ENCODE measurements at regions not wholly inside any gene's neighbourhood (a gene's known extent, or its start where the extent isn't known, plus 50 kb on each side); places are given as distances from the start of the nearest gene placed in this dataset.

GRCh38 chr13:103514619-103515018, 448.4 kb upstream of the SLC10A2 start:
- intact Hi-C loops (cut with micrococcal nuclease) = no loop called here
- no peak for DNase-seq
- H3K27ac Mint-ChIP-seq = no peak overlapping the region
- no peaks in the 10 kb centered on the region for H3K9me3 Mint-ChIP-seq
- ChIA-PET POLR2A (no interaction called here), CTCF (no interaction called here)
- H3K36me3 Mint-ChIP-seq (ENCODE audit: low read depth) = no peaks in the 10 kb centered on the region
- TF ChIP-seq, protein P1, sequence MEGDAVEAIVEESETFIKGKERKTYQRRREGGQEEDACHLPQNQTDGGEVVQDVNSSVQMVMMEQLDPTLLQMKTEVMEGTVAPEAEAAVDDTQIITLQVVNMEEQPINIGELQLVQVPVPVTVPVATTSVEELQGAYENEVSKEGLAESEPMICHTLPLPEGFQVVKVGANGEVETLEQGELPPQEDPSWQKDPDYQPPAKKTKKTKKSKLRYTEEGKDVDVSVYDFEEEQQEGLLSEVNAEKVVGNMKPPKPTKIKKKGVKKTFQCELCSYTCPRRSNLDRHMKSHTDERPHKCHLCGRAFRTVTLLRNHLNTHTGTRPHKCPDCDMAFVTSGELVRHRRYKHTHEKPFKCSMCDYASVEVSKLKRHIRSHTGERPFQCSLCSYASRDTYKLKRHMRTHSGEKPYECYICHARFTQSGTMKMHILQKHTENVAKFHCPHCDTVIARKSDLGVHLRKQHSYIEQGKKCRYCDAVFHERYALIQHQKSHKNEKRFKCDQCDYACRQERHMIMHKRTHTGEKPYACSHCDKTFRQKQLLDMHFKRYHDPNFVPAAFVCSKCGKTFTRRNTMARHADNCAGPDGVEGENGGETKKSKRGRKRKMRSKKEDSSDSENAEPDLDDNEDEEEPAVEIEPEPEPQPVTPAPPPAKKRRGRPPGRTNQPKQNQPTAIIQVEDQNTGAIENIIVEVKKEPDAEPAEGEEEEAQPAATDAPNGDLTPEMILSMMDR (IDR thresholded peaks at IDR 0.05) = no peak
- ATAC-seq = no peak
- no peak overlapping the region for H3K4me3 Mint-ChIP-seq
- H3K27me3 Mint-ChIP-seq = no peaks in the 10 kb centered on the region
- no peaks in the 10 kb centered on the region for H3K4me1 Mint-ChIP-seq (ENCODE audit: low read depth)

GRCh38 chr13:103514188-103514587, 448.0 kb upstream of the SLC10A2 start:
- H3K27ac Mint-ChIP-seq = no peak overlapping the region
- ATAC-seq (no peak), DNase-seq (no peak)
- no peaks in the 10 kb centered on the region for H3K9me3 Mint-ChIP-seq
- TF ChIP-seq, protein P1 (IDR thresholded peaks at IDR 0.05) = no peak
- POLR2A ChIA-PET = no interaction called here
- no peaks in the 10 kb centered on the region for H3K36me3 Mint-ChIP-seq (ENCODE audit: low read depth)
- H3K4me3 Mint-ChIP-seq = no peak overlapping the region
- CTCF ChIA-PET = no interaction called here
- intact Hi-C loops (cut with micrococcal nuclease) = no loop called here
- H3K4me1 Mint-ChIP-seq (ENCODE audit: low read depth) = no peaks in the 10 kb centered on the region
- no peaks in the 10 kb centered on the region for H3K27me3 Mint-ChIP-seq

DNA sequence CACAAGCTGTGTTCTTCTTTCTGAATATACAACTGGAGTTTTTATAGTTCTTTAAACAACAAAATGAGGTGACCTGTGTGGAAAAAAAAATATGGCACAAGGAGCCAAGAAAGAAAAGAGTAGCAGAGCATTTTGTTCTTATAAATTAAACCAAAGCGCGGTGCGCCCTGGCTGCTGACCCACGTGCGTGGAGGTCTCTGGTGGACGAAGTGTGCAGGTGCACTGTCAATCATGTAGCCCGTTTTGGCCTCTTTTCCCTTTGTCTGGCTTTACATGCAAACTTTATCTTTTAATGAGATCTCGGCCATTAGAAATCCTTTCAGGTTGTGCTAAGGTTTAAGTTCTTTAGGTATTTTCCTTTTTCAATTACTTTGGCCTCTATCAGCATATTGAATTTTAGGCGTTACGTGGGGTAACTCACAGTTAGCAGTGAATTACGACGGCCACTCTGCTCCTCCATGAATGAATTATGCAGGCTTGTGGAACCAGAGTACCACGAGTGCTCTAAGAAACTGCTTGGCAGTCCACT, 443.9 kb upstream of the SLC10A2 start:
- intact Hi-C loops (cut with micrococcal nuclease) = no loop called here
- POLR2A ChIA-PET = no interaction called here

GRCh38 chr13:103497404-103497803, 431.2 kb upstream of the SLC10A2 start:
- H3K9me3 Mint-ChIP-seq = peaks cover 5% of the 10 kb centered on the region
- ChIA-PET POLR2A (no interaction called here), CTCF (no interaction called here)
- H3K27me3 Mint-ChIP-seq = no peaks in the 10 kb centered on the region
- no peak overlapping the region for H3K27ac Mint-ChIP-seq
- H3K4me3 Mint-ChIP-seq = no peak overlapping the region
- TF ChIP-seq, protein P1 (IDR thresholded peaks at IDR 0.05) = no peak
- no peaks in the 10 kb centered on the region for H3K36me3 Mint-ChIP-seq (ENCODE audit: low read depth)
- no peaks in the 10 kb centered on the region for H3K4me1 Mint-ChIP-seq (ENCODE audit: low read depth)
- ATAC-seq (no peak), DNase-seq (no peak)
- intact Hi-C loops (cut with micrococcal nuclease) = no loop called here

More for the DNA sequence above, 443.9 kb upstream of the SLC10A2 start:
- no peaks in the 10 kb centered on the region for H3K27me3 Mint-ChIP-seq
- TF ChIP-seq, protein P1 (IDR thresholded peaks at IDR 0.05) = no peak
- no peaks in the 10 kb centered on the region for H3K36me3 Mint-ChIP-seq (ENCODE audit: low read depth)
- no peak overlapping the region for H3K27ac Mint-ChIP-seq
- DNase-seq (peak; percentile 2), ATAC-seq (no peak)
- no peaks in the 10 kb centered on the region for H3K9me3 Mint-ChIP-seq
- no peak overlapping the region for H3K4me3 Mint-ChIP-seq
- no peaks in the 10 kb centered on the region for H3K4me1 Mint-ChIP-seq (ENCODE audit: low read depth)
- CTCF ChIA-PET = no interaction called here

GRCh38 chr13:103487841-103488240, 421.6 kb upstream of the SLC10A2 start:
- TF ChIP-seq, protein P1 (IDR thresholded peaks at IDR 0.05) = no peak
- ATAC-seq = no peak
- intact Hi-C loops (cut with micrococcal nuclease) = no loop called here
- no peaks in the 10 kb centered on the region for H3K27me3 Mint-ChIP-seq
- ChIA-PET CTCF (no interaction called here), POLR2A (no interaction called here)
- H3K4me1 Mint-ChIP-seq (ENCODE audit: low read depth) = no peaks in the 10 kb centered on the region
- no peak for DNase-seq
- no peaks in the 10 kb centered on the region for H3K36me3 Mint-ChIP-seq (ENCODE audit: low read depth)
- H3K9me3 Mint-ChIP-seq = peaks cover 1% of the 10 kb centered on the region
- no peak overlapping the region for H3K27ac Mint-ChIP-seq
- no peak overlapping the region for H3K4me3 Mint-ChIP-seq

All from activated CD8-positive, alpha-beta T cell treated with anti-CD3 and anti-CD28 coated beads for 36 hours (primary cell).